WERI-Rb-1 (cell line): ENCODE measurements at regions not wholly inside any gene's neighbourhood (a gene's known extent, or its start where the extent isn't known, plus 50 kb on each side); places are given as distances from the start of the nearest gene placed in this dataset.

Source experiments
- DNase-seq: peaks from one replicate; pipeline ENCODE4 v3.0.0-alpha.2; 2020
- H3K27ac ChIP-seq: fragments of 250-450 bp; sonication (Bioruptor Pico); 2 replicates; pipeline ENCODE4 v1.5.1; 2020; ENCODE audit warnings: mild to moderate bottlenecking, moderate library complexity
- H3K27me3 ChIP-seq: fragments of 250-450 bp; sonication (Bioruptor Pico); 2 replicates; pipeline ENCODE4 v1.5.1; 2021; ENCODE audit warnings: mild to moderate bottlenecking, low read depth, moderate library complexity; ENCODE audit not compliant: insufficient read depth, severe bottlenecking
- H3K36me3 ChIP-seq: fragments of 250-450 bp; sonication (Bioruptor Pico); 2 replicates; pipeline ENCODE4 v1.5.1; 2020; ENCODE audit warnings: mild to moderate bottlenecking, moderate library complexity
- H3K4me3 ChIP-seq: 2 replicates; pipeline ENCODE4 v1.5.1; 2011; ENCODE audit warnings: low read depth, mild to moderate bottlenecking, control low read depth, low read length
- H3K9me3 ChIP-seq: fragments of 250-450 bp; sonication (Bioruptor Pico); 2 replicates; pipeline ENCODE4 v1.5.1; 2021; ENCODE audit warnings: mild to moderate bottlenecking, moderate library complexity; ENCODE audit not compliant: severe bottlenecking
- CTCF ChIP-seq: IDR thresholded peaks from 2 replicates; pipeline ENCODE4 v1.5.1; 2011; ENCODE audit warnings: low read depth, mild to moderate bottlenecking, control low read depth, inconsistent platforms, low read length

GRCh38 chr17:71757956-71758355 is 362.9 kb upstream of the SOX9 start:
- Histone ChIP-seq H3K9me3 (no peaks in the 10 kb centered on the region), H3K36me3 (no peaks in the 10 kb centered on the region)
- TF ChIP-seq CTCF, result no peak

GRCh38 chr17:71759422-71760060 is 361.3 kb upstream of the SOX9 start:
- no peak for TF ChIP-seq CTCF
- no peak for DNase-seq
- no peak overlapping the region for H3K4me3 ChIP-seq
- peaks cover 40% of the 10 kb centered on the region for H3K27me3 ChIP-seq
- no peaks in the 10 kb centered on the region for H3K9me3 ChIP-seq
- no peak overlapping the region for H3K27ac ChIP-seq
- no peaks in the 10 kb centered on the region for H3K36me3 ChIP-seq

More at GRCh38 chr17:71757956-71758355, 362.9 kb upstream of the SOX9 start:
- DNase-seq, result no peak
- Histone ChIP-seq H3K4me3 (no peak overlapping the region), H3K27me3 (peaks cover 32% of the 10 kb centered on the region), H3K27ac (no peak overlapping the region)

- Histone ChIP-seq H3K27ac (no peak overlapping the region), H3K9me3 (no peaks in the 10 kb centered on the region), H3K27me3 (peaks cover 38% of the 10 kb centered on the region), H3K4me3 (no peak overlapping the region), H3K36me3 (no peaks in the 10 kb centered on the region)
- DNase-seq, result no peak
- TF ChIP-seq CTCF, result no peak
Observed at GRCh38 chr17:71760062-71760720, 360.6 kb upstream of the SOX9 start.

GRCh38 chr17:71762526-71762925 is 358.3 kb upstream of the SOX9 start:
- no peak overlapping the region for H3K27ac ChIP-seq
- no peaks in the 10 kb centered on the region for H3K9me3 ChIP-seq
- peaks cover 47% of the 10 kb centered on the region for H3K27me3 ChIP-seq
- no peaks in the 10 kb centered on the region for H3K36me3 ChIP-seq
- no peak for DNase-seq
- TF ChIP-seq CTCF, result no peak
- no peak overlapping the region for H3K4me3 ChIP-seq

GRCh38 chr17:71764505-71764904 is 356.3 kb upstream of the SOX9 start:
- Histone ChIP-seq H3K4me3 (no peak overlapping the region), H3K27me3 (peaks cover 52% of the 10 kb centered on the region), H3K36me3 (no peaks in the 10 kb centered on the region), H3K27ac (no peak overlapping the region), H3K9me3 (no peaks in the 10 kb centered on the region)
- TF ChIP-seq CTCF, result peak; percentile 85
- DNase-seq, result peak; percentile 60
